HG03135 (cell line): ENCODE measurements at regions not wholly inside any gene's neighbourhood (a gene's known extent, or its start where the extent isn't known, plus 50 kb on each side); places are given as distances from the start of the nearest gene placed in this dataset.

Source experiments
- ATAC-seq: cut with Tn5 transposase; IDR thresholded peaks from one replicate; pipeline ENCODE4 v1.9.1; 2021; ENCODE audit warnings: mild to moderate bottlenecking, moderate library complexity; ENCODE audit not compliant: unreplicated experiment

DNA sequence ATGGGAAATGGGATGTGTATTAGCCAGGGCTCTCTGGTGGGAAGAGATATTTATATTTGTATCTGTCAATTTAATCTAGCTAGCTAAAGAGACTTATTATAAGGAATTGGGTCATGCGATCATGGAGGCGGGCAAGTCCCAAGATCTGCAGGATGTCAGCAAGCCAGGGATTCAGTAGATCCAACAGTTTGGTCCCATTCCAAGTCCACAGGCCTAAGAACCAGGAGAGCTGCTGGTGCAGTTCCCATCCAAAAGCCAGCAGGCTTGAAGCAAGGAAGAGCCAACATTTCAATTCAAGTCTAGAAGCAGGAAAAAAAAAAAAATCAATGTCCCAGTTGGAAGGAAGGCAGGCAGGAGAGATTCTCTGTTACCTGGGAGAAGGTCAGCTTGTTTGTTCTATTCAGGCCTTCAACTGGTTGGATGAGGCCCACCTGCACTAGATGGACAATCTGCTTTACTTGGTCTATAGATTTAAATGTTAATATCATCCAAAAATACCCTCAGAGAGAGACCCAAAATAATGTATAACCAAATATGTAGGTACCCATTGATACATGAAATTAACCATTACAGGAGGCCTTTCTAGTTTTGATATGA is 60.7 kb upstream of the BCAT1 start:
- no peak for ATAC-seq

DNA sequence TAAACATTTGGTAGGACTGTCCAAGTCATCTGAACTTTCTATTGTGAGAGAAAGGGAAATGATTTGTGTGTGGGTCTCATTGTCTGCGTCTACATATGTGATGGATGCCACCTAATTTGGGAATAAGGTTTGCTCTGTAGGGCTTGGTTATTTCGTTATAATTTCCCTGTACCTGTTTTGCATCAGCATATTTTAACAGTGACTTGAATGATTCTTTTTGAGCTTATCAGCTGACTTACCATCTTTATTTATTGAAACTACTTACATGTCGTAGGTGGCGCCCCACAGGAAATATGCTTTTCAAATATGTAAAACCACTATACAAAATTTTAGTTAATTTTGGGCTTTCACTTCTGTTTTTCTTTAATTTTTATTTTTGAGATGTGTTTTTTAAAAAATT is 56.5 kb upstream of the BCAT1 start:
- peak; percentile 67 for ATAC-seq

DNA sequence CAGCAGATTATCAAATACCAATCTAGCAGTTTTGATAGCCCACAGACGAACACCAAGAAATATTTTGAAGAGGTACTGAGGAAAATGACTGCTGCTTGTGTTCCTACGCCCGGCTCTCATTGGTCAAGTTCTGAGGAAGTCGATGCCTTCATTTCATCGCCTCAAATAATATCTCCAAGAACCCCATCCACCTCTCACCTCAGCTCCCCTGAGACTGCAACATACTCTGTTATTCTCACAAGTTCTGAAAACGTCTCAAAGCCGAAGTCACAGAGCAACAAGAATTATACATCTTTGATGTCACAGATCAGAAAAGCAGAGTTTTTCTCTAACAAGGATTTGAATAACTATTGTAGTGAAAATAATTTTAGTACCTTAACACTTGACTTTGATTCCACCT is 55.5 kb upstream of the BCAT1 start:
- no peak for ATAC-seq

DNA sequence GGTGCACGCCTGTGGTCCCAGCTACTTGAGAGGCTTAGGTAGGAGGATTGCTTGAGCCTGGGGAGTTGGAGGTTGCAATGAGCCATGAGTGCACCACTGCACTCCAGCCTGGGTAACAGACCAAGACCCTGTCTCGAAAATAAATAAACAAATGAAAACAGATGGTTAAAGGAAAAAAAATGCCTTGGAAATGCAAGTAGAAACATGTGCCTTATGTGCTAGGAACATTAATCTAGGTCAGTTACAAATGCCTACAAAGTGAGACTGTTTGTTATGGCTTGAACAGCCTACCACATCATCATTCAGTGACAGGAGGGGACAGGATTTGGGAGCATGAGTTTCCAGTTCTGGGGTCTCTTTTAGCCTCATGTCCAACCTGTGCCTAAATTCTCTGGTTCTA is 52.4 kb upstream of the BCAT1 start:
- ATAC-seq: no peak
